Fibroblast of skin of left quadriceps (primary cell): ENCODE measurements at regions not wholly inside any gene's neighbourhood (a gene's known extent, or its start where the extent isn't known, plus 50 kb on each side); places are given as distances from the start of the nearest gene placed in this dataset.

Experiments used
- DNase-seq, 2 experiments: peaks; one replicate each; pipeline ENCODE4 v3.0.0-alpha.2; 2013; ENCODE audit warnings: low read depth in 2 of 2

DNA sequence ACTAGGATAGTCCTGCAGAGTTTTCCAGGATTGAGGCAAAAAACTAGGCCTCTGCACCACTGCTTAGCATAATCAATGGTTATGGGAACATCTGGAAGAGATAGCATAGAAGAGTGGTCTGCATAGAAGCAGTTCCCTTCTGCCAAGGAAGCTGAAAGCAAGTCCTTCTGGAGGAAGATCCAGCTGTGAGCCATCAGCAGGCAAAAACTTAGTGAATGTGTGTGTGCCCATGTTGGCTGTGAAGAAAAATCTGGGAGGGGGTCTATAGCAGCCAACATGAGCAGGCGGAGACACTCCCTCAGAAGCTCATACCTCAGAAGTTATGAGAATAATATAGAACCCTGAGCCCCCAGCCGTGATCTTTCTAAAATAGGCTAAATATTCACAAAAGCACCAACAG lies 228.1 kb upstream of the STEAP1 start:
- DNase-seq = no peak

- DNase-seq = no peak
Measured at GRCh38 chr7:89926701-89927100, 227.6 kb upstream of the STEAP1 start.

- DNase-seq = no peak
Measured at GRCh38 chr7:89927762-89928161, 226.5 kb upstream of the STEAP1 start.

DNA sequence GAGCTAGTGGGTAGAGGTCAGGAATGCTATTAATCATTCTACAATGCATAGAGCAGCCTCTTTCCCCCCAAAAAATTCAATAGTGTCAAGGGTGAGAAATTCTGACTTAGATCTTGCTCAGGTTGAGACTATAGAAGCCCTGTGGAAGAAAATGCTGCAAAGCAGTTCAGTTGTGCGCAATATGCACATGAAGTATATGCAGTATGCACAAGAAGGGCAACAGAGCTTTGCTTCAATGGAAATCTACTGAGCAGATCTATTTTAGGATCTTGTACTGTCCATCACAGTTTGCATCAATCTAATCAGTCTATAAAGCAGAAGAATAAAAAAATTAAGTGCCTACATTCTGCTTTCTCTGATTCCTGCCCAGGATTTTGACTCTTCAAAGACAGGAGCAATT lies 225.8 kb upstream of the STEAP1 start:
- DNase-seq = no peak

- no peak for DNase-seq
Measured at GRCh38 chr7:89934101-89934500, 220.2 kb upstream of the STEAP1 start.

GRCh38 chr7:89943525-89944050 lies 210.7 kb upstream of the STEAP1 start:
- no peak for DNase-seq

DNA sequence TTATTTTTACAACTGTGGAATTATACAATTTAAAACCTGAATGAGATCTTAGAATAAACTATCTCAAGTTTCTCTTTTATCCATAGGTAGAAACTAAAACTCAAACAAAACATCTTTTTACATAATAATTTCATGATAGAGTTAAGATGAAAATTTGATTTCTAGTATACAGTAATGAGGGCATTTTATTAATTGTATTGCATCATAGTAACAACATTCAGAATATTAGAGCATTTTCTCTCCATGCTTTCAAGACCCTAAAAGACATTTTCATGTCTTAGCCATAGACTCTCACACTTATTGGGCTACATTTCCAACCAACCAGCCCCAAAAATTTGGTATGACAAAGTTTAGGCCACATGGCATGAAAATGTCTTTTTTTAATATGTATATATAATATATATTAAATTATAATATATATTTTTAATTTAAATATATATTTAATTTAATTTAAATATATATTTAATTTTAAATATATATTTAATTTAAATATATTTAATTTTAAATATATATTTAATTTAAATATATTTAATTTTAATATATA lies 195.7 kb upstream of the STEAP1 start:
- DNase-seq = no peak

GRCh38 chr7:89966067-89966664 lies 188.1 kb upstream of the STEAP1 start:
- no peak for DNase-seq

- no peak for DNase-seq
Measured at GRCh38 chr7:89975577-89975976, 178.7 kb upstream of the STEAP1 start.

GRCh38 chr7:89987665-89988064 lies 166.6 kb upstream of the STEAP1 start:
- DNase-seq = no peak

DNA sequence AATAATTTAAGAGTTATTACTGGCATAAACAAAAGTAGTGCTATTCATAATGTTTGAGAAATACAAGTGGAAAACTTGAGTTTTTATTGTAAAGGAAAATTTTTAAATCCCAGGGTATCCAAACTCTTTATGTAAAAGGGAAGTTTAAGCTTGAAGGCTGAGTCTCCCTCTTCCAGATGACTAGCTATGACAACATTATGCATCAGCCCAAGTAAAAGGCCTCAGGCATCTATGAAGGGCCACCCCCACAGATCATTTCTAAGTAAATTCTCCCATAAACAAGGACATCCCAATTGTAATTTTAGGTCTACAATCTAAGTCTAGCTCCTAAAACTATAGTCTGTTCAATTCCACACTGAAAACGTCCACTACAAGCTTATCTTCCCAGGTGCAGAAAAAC lies 166.2 kb upstream of the STEAP1 start:
- DNase-seq = no peak

GRCh38 chr7:89989454-89989853 lies 164.8 kb upstream of the STEAP1 start:
- no peak for DNase-seq

DNA sequence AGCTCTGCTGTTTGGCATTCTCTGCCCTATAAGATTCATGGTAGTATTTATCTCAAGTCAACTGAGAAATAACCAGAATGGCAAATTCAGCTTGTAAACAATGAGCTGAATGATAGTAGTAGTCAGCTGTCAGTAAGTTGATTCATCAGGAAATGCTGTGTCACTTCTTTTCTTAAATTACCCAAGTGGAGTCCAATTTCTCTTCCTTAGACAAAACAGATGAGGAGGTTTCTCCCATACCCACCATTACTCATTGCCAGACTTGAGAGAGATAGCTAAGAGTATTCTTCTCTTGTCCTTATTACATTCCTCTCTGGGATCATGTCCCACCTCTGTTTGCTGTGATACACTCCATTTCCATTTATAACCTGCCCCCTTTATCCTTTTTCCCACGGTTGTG lies 159.8 kb upstream of the STEAP1 start:
- no peak for DNase-seq

DNA sequence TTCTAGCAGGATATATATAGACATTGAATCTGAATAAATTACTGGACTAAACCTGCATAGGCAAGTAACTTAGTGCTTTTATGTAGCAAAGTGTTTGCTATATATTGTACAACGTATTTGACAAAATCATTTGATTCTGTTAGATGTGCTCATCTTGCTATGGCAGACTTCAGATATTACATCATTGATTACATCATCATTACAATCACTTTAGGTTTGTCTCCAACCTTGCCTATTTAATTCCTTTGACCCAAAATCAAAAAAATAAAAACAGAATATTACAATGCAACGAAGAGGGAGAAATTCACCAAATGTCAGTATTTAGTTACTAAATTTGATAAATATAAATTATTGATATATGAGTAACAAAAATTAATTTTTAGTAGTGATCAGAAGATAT lies 155.7 kb upstream of the STEAP1 start:
- DNase-seq = no peak

GRCh38 chr7:90005836-90006235 lies 148.4 kb upstream of the STEAP1 start:
- no peak for DNase-seq

- DNase-seq = no peak
Measured at GRCh38 chr7:90007001-90007654, 147.1 kb upstream of the STEAP1 start.

- no peak for DNase-seq
Measured at GRCh38 chr7:90007831-90008230, 146.4 kb upstream of the STEAP1 start.

DNA sequence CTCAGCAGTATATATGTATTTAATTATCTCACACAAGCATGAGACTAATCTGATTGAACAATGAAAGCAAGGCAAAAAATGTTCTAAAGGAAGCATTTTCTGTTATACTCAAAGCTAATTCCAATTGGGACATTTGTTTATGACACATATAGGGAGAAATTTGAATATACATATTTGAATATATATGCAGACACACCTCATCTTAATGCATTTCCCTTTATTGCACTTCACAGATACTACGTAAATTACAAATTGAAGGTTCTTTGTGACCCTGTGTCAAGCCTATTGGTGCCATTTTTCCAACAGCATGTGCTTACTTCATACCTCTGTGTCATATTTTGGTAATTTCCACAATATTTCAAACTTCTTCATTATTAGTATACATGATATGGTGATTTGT lies 132.1 kb upstream of the STEAP1 start:
- DNase-seq = no peak

DNA sequence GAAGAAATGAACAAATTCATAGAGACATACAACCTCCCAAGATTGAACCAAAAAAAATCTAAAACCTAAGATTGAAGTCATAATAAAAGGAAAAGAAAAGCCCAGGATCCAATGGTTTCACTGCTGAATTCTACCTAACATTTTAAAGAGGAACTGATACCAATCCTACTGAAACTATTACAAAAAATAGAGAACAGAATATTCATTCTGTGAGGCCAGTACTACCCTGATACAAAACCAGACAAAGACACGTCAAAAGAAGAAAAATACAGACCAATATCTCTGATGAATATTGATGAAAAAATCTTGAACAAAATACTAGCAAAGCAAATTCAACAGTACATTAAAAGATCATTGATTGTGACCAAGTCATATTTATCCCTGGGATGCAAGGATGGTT lies 128.5 kb upstream of the STEAP1 start:
- DNase-seq = no peak

DNA sequence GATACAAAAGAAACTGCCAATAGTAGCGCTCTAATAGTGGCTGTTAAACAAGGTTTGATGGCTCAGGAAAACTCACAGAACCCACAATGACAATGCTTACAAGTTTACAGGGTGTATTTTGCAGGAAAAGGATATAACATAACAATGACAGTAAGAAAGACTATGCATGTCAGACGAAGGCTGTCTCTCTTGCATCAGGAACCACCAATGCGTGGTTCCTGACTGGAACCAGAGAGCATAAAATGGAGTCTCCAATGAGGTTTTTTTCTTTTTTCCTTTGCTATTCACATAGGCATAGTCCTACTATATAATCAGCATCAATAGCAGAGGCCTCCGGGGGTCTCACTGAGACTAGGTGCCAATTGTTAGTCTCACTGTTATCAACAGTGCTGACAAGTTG lies 120.4 kb upstream of the STEAP1 start:
- no peak for DNase-seq

DNA sequence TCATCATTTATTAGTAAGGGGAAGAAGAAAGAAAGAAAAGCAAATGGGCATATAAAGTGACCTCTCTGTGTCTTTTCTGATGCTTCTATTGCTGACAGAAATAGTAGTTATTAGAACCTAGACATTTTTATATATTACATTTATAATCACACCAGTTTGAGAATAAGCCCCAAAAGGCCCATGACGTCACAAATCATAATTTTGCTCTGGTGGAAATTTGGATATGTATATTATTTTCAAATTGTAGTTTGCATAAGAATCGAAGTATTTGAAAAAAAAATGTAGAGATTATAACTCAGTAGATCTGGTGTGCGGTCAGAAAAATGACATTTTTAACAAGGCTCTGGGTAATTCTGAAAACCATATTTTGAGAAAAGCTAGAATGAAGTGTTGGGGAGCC lies 101.2 kb upstream of the STEAP1 start:
- DNase-seq = no peak

DNA sequence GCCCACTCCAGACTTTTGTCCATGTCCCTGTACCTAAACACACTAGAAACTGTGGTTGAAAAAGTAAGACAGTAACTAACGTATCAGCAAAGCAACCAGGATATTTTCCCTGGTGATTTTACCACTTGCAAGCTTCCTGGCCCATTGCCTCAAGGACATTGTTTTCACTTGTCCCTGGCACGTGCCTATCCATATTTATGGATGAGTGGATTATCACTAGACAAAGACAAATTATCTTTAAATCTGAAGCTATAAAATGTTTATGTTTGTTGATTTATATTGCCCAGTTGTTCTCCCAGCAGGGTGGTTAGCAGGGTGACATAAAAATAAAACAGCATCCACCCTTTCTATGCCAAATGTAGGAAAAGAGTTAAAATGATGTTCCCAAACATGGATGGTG lies 93.2 kb upstream of the STEAP1 start:
- DNase-seq = no peak

DNA sequence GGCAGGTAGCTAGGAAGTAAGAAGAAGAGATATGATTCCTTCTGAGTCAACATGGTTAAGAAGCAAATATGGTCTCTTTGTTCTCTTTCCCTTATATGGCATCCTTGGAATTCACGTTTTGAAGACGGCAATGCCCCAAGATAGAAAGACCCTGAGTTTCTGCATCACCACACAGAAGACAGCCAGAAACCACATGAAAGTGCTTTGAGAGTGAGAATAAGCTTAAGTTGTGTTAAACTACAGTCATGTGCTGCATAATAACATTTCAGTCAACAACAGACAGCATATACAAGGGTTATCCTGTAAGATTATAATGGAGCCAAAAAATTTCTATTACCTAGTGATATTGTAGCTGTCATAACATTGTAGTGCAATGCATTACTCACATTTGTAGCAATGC lies 89.9 kb upstream of the STEAP1 start:
- no peak for DNase-seq

DNA sequence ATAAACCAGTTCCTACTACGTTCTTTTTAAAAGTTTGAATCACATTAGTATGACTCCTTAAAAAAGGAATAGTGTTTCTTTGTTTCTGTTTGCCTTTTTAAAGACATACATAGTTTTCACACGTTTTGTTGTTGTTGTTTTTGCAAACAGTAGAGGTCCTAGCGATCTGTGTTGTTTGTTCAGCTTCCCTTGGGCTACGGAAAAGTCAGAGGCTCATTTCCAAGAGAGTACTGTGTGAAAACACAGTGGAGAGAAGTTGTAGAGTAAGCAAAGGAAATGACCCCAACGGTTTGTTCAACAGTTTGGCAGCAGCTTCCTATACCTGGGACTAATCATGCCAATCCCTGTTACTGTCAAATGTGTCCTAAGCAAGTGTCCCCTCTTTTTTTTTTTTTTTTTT lies 87.1 kb upstream of the STEAP1 start:
- no peak for DNase-seq
